HG03095 (cell line): ENCODE measurements at regions not wholly inside any gene's neighbourhood (a gene's known extent, or its start where the extent isn't known, plus 50 kb on each side); places are given as distances from the start of the nearest gene placed in this dataset.

ENCODE experiments used
- ATAC-seq: cut with Tn5 transposase; IDR thresholded peaks from one replicate; pipeline ENCODE4 v1.9.1; 2021; ENCODE audit warnings: moderate library complexity; ENCODE audit not compliant: unreplicated experiment

DNA sequence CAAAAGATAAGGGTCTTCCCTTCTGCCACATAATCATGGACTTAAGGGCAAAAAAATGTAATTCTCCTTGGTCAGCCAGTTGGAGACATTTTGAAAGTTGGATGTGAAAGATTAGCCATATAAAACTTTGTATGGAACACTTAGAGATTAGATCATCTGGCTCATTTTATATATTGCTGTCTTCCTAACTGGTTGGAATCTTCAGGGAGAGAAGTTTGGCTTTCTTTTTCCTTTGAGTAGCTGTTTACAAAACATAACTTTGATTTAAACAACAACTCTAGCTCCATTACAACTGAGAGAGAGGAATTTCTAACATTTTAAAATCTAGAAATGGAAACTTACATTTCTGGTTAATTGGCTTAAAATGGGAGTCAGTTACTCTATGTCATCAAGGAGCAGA is 132.7 kb downstream of the RDH14 start:
- no peak for ATAC-seq

DNA sequence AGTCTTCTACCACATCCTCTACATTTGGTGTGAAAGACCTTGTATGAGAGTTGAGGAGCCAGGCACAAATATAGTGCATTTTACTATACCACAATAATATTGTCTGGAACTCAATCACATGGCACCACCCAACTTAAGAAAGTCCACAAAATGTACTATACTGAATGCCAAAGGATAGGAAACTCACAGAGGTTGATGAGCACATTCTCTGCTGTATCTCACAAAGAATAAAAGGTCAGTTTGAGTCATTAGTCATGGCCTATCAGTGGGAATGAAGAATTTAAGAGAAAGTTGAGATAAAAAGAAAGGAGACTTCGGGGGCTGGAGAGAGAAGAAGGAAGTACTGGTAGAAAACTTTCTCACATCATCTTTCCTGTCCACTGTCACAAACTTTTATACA is 134.3 kb downstream of the RDH14 start:
- no peak for ATAC-seq

DNA sequence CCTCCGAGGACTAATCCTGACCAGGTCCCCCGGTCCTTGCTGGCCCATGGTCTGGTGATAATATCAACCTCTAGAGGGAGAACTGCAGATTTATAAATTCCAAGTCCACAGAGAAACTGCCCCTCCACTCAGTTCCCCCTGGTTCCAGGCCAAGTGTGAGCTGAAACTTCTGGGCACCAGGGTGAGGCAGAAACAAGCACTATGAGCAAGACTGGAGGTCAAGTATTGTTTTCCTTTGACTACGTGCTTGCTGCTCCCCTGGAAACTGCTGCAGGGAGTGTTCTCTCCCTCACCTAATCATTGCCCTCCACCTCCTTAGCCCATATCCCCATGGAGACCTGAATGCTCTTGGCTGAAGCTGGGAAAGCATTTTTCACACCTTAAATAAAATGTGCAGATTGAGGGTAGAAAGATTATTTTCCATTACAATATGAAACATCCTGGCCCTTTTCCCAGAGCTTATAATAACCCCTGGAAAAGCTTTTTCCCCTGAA is 135.2 kb downstream of the RDH14 start:
- ATAC-seq: no peak

DNA sequence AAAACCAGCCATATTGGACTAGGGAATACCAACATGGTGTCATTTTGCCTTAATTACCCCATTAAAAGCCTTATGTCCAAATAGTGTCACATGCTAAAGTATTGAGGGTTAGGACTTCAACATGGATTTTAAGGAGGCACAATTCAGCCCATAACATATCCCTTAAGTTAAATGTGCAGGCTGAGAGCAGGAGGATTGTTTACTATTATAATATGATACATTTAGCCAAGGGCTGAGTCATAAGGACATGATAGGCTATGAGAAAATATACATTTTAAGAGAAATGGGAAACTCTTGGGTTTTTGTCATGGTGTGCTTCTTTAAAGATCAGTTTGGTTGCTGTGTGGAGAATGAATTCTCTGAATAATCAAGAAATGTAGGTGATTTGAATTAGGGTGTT is 136.8 kb downstream of the RDH14 start:
- no peak for ATAC-seq

DNA sequence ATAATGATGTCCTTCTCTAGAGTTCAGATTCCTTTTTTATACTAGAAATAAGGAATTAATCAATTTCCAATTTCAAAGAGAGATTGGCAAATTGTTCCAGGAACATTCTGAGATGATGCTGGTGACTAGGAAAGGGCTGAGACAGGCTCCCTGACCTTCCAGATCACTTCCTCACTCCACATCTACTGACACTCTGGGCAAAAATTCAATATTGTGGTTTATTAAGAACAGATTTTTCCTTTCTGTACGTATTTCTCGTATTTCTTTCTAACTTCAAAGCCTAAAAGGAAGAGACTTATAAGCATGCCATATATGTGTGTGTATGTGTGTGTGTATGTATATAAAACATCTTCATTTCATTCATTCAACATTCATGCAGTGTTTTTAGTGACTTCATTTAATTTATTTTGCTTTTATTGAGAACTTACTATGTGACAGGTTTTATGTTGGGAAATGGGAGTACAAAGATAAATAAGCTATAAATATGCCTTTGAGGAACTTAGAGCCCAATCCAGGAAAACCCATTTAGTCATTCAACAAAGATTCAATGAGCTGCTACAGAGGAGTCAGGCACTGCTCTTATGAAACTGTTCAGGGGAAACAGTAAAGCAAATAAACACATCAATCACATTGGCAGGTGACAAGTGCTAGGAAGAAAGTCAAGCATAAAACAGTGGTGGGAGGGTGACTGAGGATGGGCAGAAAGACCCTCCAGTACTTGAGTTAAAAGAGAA is 137.9 kb downstream of the RDH14 start:
- no peak for ATAC-seq

DNA sequence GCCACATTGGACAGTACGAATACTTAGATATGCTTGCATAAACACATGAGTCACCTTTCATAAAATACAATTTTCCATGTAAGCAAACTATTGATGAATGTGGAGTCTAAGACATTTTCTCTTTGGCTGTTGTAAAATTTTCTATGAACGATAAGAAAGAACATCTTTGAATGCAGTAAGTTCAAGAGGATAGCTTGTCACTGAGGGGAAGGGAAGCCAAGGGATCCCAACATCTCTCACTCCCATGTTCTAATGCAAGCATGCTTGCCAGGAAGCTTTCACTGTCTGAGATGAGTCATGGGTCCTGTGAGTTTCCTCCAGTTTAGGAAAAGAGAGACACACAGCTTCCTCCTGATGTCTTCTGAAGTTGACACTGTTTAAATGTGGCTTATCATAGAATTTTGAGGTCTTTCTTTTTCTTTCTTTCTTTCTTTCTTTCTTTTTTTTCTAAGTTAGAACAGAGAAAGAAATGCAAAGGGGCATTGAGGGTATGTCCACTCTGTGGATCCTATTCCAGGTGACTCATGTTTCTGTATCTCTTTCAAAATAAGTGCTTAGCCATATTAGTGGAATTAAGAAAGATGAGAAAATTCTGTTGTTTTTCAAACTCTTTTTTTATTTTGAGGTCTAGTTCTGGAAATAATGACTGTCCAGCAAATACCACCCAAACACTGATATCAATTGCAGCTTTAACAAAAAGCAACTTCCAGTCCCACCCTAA is 146.6 kb downstream of the RDH14 start:
- no peak for ATAC-seq

DNA sequence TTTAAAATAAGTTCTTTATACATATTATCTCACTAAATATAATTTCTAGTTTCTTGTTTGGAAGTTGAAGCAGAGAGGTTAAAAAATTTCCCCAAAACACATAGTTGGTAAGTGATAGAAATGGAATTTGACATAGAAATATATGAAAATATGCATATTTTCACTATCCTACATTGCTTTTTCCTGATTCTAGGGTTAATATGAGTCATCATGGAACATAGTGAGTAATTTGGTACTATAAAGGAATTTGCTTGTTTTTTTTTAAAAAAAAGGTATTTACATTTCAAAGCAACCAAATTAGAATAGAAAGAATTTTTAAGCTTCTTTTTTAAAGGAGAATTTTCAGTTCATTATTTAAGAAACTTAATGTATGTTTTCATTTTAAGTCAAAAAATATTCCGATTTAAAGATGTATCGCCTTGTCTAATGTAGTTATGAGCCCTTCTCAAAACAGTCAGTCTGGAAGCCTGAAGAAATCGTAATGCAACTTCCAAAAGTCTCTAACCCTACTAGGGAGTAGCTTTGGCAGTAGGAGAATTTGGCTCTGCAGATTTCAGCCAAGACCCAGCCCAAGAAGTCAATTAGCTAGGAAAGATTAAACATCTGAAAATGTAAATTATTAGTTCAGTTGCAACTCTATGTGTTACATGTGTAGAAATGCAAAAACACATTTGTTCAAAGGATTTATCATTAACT is 147.3 kb downstream of the RDH14 start:
- ATAC-seq: no peak

DNA sequence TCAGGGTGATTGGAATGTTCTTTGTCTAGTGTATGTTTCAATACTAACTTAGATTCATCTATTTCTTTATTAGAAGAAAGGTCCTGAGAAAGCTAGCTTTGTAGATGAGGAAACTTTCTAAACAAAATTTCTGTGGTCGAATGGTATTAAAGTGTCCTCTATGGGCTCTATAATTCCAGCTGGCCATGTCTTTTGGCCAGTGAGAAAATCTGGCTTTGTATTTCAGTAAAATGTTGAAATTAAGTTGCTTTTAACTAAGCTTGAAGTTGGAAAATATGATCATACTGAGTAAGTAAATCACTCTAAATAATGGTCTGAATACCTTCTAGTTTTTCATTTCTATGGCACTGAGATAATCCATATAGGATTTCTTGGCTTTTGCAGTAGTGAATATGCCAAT is 148.8 kb downstream of the RDH14 start:
- ATAC-seq: no peak

DNA sequence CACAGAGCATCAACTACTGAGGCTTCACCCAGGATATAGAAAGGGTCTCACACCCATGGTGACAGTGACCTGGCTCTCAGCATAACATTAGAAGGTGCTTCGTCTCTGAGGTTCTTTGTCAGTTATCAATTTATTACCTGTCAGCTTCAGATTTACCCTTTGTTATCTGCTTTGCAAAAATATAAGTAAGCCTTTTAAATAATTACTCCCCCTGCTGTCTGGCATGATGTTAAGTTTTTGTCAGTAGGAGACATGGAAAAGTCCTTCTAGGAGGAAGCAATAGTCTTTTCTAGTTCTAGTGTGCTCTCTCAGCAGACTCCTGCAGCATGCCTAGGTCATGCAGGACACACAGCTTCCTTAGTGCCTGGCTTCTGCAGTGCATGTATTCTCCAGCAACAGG is 149.9 kb downstream of the RDH14 start:
- ATAC-seq: no peak

DNA sequence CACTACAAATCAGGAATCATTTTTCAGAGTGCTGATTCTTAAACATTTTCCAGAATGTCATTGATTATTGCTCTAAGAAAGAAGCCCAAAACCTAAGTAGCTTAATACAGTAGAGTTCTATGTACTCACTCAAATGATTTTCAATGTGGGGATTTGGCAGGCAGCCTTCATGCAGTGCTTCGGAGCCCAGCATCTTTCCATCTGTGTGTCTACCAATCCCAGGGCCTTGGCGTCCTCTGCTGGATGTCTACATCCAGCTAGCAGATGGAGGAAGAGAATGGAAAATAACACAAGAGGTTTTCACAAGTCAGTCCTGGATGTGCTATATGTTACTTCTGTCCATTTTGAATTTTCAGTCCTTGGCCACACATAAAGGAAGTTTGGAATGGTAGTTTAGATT is 151.8 kb downstream of the RDH14 start:
- no peak for ATAC-seq

DNA sequence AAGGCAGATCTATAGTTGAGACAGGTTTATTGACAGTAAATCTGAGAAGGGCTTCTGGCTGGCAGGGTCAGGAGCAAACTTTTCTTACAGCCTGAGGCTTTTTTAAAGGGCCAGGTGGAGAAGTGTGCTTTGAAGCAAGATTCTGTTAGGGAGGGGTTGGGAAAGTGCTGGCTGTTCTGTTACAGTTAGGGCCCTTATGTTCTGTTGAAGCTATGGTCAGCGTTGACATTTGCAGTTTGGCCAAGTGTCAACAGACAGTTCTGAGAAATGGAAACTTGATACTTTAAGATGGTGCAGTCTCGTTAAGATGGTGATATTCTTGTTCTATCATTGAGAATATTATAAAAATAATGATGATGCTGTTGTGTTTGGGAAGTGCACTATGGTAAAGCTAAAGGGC is 154.2 kb downstream of the RDH14 start:
- ATAC-seq: no peak

DNA sequence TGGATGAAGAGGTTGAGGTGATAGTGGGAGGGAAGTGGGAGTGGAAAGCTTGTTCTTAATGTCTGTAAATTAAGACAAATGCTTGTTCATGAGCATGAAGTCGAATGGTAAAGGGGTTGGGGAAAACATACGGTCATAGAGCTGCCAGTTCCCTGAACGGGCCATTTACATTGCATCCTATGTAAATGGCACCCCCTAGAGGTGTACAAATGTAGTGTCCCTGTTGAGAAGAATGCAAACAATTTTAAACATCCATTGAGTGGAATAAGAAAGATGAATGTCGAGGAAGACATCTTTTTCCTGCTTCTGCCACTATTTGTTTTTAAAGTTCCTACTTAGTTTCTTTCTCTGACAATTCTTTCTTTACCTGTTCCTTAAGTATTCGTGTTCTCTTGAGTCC is 155.7 kb downstream of the RDH14 start:
- no peak for ATAC-seq

DNA sequence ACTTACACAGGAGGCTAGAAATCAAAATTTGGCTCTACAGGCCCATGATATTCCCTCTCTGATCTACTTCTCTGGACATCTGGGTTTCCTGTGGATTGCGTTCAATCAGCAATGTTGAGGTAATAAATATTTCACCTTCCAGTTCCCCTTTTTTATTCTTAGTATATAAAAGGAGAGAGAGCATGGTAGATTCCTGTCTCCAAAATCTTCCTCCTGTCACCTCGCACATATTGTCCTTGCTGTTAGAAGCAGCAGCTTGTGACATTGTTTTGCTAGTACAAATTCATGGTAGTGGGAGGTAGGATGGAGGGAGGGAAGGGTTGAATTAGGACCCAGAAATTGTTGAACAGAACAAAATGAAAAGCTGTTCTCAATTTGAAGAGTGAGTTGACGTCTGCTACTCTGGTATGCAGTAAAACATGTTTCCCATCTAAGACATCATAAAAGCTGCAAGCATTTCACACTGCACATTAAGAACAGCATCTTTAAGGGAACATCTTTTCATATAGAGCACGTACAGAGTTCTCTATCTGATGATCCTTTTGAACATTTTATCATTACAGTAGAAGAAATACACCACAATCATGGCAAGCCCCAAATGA is 156.4 kb downstream of the RDH14 start:
- no peak for ATAC-seq

DNA sequence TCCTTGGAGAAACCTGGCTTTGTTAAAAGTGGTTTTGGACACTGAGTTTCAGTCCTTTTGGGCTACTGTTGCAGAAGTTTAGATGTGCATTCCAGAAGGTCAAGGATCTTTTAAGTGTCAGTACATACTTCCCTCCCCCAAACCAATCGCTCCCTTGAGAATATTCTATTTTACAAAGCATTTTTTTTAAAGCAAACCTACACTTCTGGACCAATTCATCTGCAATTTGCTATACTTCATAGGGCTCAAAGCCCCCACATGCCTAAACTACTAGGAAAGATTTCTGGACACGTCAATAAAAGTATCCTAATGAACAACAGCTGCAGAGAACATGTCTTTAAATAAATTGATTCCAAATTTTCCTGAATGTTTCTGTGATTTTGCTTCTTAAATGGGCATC is 157.6 kb downstream of the RDH14 start:
- no peak for ATAC-seq

DNA sequence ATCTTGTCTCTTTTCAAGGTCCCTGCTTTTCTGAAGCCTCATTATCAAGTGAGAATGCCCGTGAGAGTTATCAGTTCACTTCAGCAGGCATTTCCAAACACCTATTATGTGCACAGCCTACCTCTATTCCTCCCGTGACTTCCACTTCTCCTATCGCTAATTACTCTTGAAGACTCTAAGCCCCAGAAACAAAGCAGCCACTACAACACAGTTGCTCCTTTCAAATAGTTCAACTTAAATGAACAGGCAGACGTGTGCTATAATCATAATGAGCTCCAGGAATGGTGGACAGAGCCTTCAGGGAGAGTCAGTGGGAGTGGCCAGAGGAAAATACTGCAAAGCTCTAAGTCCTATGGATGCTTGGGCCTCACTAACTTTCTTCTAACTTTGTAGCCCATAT is 159.0 kb downstream of the RDH14 start:
- ATAC-seq: no peak

DNA sequence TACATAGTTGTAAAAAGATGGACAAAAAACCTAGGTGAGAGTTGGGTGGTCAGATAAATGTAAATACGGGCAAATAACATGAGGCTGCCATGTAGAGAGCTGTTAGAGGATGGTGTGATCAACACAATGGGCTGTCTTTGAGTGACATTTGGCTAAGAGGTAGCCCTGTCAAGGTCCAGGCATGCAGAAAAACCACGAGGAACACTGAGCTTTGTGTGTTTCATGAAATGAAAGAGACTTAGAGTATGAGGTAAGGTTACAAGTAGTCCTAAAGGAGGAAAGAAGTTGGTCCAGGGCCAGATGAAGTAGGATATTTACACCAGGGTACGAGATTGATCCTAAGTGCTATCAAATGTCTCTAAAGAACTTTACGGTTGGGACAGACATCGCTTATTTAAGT is 160.9 kb downstream of the RDH14 start:
- no peak for ATAC-seq

DNA sequence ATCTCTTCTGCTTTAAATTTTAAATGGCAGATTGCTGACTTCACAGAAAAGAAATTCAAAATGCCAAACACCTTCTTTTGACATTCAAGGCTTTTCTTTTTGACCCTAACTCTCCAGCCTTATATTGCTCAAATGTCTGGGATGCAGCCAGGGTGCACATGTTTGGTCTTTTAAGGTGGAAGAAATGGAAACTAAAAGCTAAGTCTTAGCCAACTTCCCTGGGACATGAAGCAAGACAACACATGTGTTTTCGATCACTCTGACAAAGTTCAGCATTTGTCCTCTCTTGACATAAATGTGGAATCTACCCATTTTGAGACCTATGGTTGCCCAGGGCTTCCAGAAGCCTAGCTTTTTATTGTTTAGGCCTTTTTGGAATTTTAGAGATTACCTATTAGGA is 161.6 kb downstream of the RDH14 start:
- no peak for ATAC-seq

DNA sequence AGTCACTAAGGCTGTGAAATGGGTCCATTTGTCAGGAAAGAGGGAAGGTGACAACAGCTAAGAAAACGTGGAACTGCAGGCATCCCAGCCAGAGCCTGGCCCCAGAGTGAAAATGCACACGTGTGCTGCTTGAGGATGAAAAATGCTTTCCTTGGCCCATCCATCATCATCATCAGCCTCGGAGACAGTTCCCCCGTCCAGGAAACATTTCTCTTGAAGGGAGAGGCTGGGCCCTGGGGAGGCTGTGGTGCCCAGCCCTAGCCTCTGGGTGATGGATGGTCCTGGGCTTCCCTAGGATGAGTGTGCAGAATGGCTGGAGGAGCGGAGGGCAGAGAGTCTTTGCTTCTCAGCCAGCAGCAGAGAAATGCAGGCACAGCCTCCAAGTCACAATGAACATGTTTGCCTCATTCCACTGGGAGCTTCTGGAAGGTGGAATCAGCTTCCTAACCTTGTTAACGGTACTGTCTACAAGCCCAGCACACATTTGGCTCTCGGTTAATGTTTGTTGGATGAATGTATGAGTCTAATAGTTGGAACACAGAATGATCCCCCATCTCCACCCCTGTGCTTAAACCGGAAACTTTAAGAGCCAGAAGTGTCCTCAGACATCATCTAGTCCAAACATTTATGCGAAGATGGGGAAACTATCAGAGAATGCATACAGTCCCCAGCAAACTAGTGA is 164.0 kb downstream of the RDH14 start:
- no peak for ATAC-seq

DNA sequence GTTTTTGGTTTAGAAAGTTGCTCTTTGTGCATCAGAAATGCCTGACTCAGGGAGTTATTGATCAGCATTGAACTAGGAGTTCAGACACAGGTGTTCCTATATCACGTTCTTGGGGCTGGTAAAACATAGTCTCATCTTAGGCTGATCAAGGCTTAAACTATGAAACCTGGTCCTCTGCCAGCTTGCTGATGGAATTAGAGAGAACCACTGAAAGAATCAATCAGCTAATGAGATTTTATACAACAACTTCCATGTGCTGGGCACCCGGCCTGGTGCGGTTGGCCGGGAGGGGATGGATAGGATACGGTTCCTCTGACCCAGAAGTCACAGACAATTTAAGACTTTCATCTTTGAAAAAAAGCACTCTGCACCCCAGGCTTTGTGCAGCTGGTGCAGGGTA is 164.9 kb downstream of the RDH14 start:
- no peak for ATAC-seq

DNA sequence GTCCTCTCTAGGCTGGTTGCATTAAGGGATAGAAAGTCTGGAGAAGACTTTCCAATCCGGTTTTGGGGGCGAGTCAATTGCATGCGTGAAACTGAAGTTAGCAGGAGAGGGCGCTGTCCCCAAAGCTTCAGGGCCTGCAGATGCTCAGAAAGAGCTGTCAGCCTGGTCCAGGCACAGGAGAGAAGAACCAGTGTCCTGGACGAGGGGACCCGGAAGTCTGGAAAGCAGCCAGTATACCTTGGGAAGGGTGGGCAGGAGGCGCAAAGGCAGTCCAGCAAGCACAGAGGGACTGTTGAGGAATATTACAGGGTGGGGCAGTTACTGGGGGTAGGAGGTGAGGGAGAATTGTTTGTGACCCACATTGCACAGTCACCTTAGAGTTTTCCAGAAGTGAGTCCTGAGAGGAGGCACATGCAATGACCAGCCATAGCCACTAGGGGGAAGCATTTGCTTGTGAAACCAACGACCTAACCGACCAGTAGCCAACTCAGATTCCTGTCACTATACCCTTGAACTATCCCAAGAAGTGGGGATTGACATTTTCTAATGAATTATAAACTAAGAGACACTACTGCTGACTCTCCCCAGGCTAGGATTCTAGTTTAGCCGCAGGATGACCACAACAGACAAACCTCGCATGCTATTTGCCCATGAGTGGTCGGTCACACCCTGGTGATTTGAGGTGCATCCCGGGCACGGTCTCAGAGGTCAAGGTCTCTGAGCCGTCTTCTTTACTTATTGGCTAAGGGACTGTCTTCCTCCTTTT is 172.8 kb downstream of the RDH14 start:
- ATAC-seq: peak; percentile 84
